SH-SY5Y (cell line): ENCODE measurements at regions not wholly inside any gene's neighbourhood (a gene's known extent, or its start where the extent isn't known, plus 50 kb on each side); places are given as distances from the start of the nearest gene placed in this dataset.

ENCODE experiments used
- GATA2 ChIP-seq: IDR thresholded peaks from 2 replicates; pipeline ENCODE4 v1.6.1; 2011; ENCODE audit warnings: mild to moderate bottlenecking, low read depth, low read length
- GATA3 ChIP-seq: IDR thresholded peaks from 2 replicates; pipeline ENCODE4 v1.6.1; 2011; ENCODE audit warnings: low read depth, mild to moderate bottlenecking, low read length, moderate library complexity

- TF ChIP-seq GATA3 (no peak), GATA2 (no peak)
Observed at GRCh38 chr6:120951258-120951657, 383.0 kb downstream of the TBC1D32 start.
